H1 (cell line): ENCODE measurements at regions not wholly inside any gene's neighbourhood (a gene's known extent, or its start where the extent isn't known, plus 50 kb on each side); places are given as distances from the start of the nearest gene placed in this dataset.

ENCODE experiments used
- CTCF ChIA-PET: fragments of 300-600 bp; sonication (Branson Sonifier 250); formaldehyde crosslinking; loops from one replicate; lab custom pipeline; 2021; ENCODE audit not compliant: partially characterized antibody; lab: Charles Lee
- POLR2A ChIA-PET: fragments of 300-600 bp; sonication (Branson Sonifier 250); formaldehyde crosslinking; loops from one replicate; lab custom pipeline; 2021; ENCODE audit warnings: inconsistent platforms; ENCODE audit not compliant: partially characterized antibody; lab: Charles Lee
- DNase-seq, 2 experiments: peaks; one replicate each; pipeline versions ENCODE4 v3.0.0 to v3.0.0-alpha.2; 2010 to 2022; ENCODE audit warnings: low spot score in 2 of 2, low read depth in 1 of 2, mixed read lengths in 1 of 2
- FAIRE-seq: peaks from 2 replicates; lab custom pipeline; 2011; peaks lifted over from hg19 to GRCh38; lab: Jason Lieb, UNC
- H2AFZ ChIP-seq: 2 replicates; pipeline ENCODE4 v1.8.1; 2012; ENCODE audit warnings: low read length, inconsistent platforms
- H2AK5ac ChIP-seq: 2 replicates; pipeline ENCODE4 v1.6.1; 2013; ENCODE audit warnings: low read depth, low read length
- H2BK120ac ChIP-seq: replicated peaks from 2 replicates; pipeline ENCODE3; 2013; ENCODE audit warnings: low read depth, low read length, inconsistent platforms
- H2BK12ac ChIP-seq: 2 replicates; pipeline ENCODE4 v1.6.1; 2013; ENCODE audit warnings: low read depth, low read length
- H2BK15ac ChIP-seq: 2 replicates; pipeline ENCODE4 v1.6.1; 2013; ENCODE audit warnings: low read length
- H2BK20ac ChIP-seq: 2 replicates; pipeline ENCODE4 v1.6.1; 2013; ENCODE audit warnings: low read length
- H2BK5ac ChIP-seq: 2 replicates; pipeline ENCODE4 v1.6.1; 2013; ENCODE audit warnings: low read depth, low read length
- H3K14ac ChIP-seq: 2 replicates; pipeline ENCODE4 v1.6.1; 2013; ENCODE audit warnings: inconsistent platforms; ENCODE audit not compliant: insufficient read length
- H3K18ac ChIP-seq: 2 replicates; pipeline ENCODE4 v1.6.1; 2013; ENCODE audit warnings: low read length; ENCODE audit errors: extremely low read depth
- H3K23ac ChIP-seq: 2 replicates; pipeline ENCODE4 v1.6.1; 2013; ENCODE audit warnings: inconsistent platforms; ENCODE audit not compliant: insufficient read length
- H3K23me2 ChIP-seq: 2 replicates; pipeline ENCODE4 v1.6.1; 2013; ENCODE audit warnings: low read depth, low read length
- H3K27ac ChIP-seq: 2 replicates; pipeline ENCODE4 v1.6.1; 2011; ENCODE audit warnings: low read depth, low read length, inconsistent platforms
- H3K27me3 ChIP-seq, 4 experiments: replicated peaks in 1 of 4; 1 replicate in 1 of 4; 2 replicates in 3 of 4; pipeline versions ENCODE4 v1.6.1 to v1.8.1; 2011 to 2013; ENCODE audit warnings: low read length in 3 of 4, mild to moderate bottlenecking in 3 of 4, inconsistent platforms in 2 of 4, mixed read lengths in 2 of 4, moderate library complexity in 1 of 4; ENCODE audit not compliant: control insufficient read depth in 3 of 4, insufficient read depth in 3 of 4; ENCODE audit errors: extremely low read depth in 1 of 4
- H3K36me3 ChIP-seq, 4 experiments: 2 replicates each; pipeline versions ENCODE4 v1.6.1 to v1.8.1; 2011 to 2013; ENCODE audit warnings: mild to moderate bottlenecking in 4 of 4, low read length in 3 of 4, moderate library complexity in 2 of 4, control low read depth in 1 of 4, inconsistent platforms in 1 of 4; ENCODE audit not compliant: insufficient read depth in 4 of 4, control insufficient read depth in 2 of 4
- H3K4ac ChIP-seq: replicated peaks from 2 replicates; pipeline ENCODE3; 2013; ENCODE audit warnings: low read length, low read depth, mixed read lengths, inconsistent platforms; ENCODE audit not compliant: insufficient read length
- H3K4me1 ChIP-seq, 4 experiments: replicated peaks in 1 of 4; 1 replicate in 1 of 4; 2 replicates in 3 of 4; pipeline versions ENCODE4 v1.6.1 to v1.8.1; 2011 to 2013; ENCODE audit warnings: low read length in 3 of 4, inconsistent platforms in 2 of 4, mixed read lengths in 1 of 4; ENCODE audit not compliant: insufficient read depth in 4 of 4, control insufficient read depth in 3 of 4
- H3K4me2 ChIP-seq, 2 experiments: 2 replicates each; pipeline versions ENCODE4 v1.6.1 to v1.8.1; 2011 to 2013; ENCODE audit warnings: low read depth in 2 of 2, low read length in 2 of 2, control low read depth in 1 of 2, inconsistent platforms in 1 of 2, mild to moderate bottlenecking in 1 of 2; ENCODE audit not compliant: insufficient read depth in 1 of 2
- H3K4me3 ChIP-seq, 4 experiments: fragments of 200-600, 300-600 bp in 1 of 4; sonication (generic), shearing (Covaris generic), sonication (Bioruptor Twin) in 1 of 4; 2 replicates each; pipeline versions ENCODE4 v1.5.1 to v1.8.1; 2011 to 2016; ENCODE audit warnings: low read length in 4 of 4, low read depth in 3 of 4, control low read depth in 2 of 4, inconsistent platforms in 2 of 4, mild to moderate bottlenecking in 2 of 4, mixed read lengths in 1 of 4, moderate library complexity in 1 of 4; ENCODE audit not compliant: insufficient read depth in 2 of 4; ENCODE audit errors: extremely low read depth in 1 of 4
- H3K56ac ChIP-seq: replicated peaks from 2 replicates; pipeline ENCODE3; 2013; ENCODE audit warnings: low read depth, mild to moderate bottlenecking, mixed read lengths, low read length, inconsistent platforms; ENCODE audit not compliant: insufficient read length
- H3K79me1 ChIP-seq: 2 replicates; pipeline ENCODE4 v1.6.1; 2013; ENCODE audit warnings: low read depth, low read length, control low read depth
- H3K79me2 ChIP-seq, 2 experiments: 2 replicates each; pipeline versions ENCODE4 v1.6.1 to v1.8.1; 2012 to 2013; ENCODE audit warnings: low read length in 2 of 2, mild to moderate bottlenecking in 2 of 2, inconsistent platforms in 1 of 2; ENCODE audit not compliant: insufficient read depth in 2 of 2, control insufficient read depth in 1 of 2
- H3K9ac ChIP-seq, 4 experiments: replicated peaks in 1 of 4; 1 replicate in 1 of 4; 2 replicates in 3 of 4; pipeline versions ENCODE4 v1.6.1 to v1.8.1; 2011 to 2013; ENCODE audit warnings: low read depth in 3 of 4, low read length in 3 of 4, control low read depth in 2 of 4, mild to moderate bottlenecking in 2 of 4, moderate library complexity in 2 of 4, inconsistent platforms in 1 of 4; ENCODE audit errors: extremely low read depth in 1 of 4
- H3K9me3 ChIP-seq, 2 experiments: 2 replicates each; pipeline versions ENCODE4 v1.6.1 to v1.8.1; 2012 to 2013; ENCODE audit warnings: mild to moderate bottlenecking in 2 of 2, moderate library complexity in 2 of 2, control low read depth in 1 of 2, inconsistent platforms in 1 of 2, low read depth in 1 of 2, low read length in 1 of 2, mixed read lengths in 1 of 2; ENCODE audit not compliant: insufficient read depth in 2 of 2
- H4K20me1 ChIP-seq, 2 experiments: replicated peaks in 1 of 2; 2 replicates each; pipeline versions ENCODE3 to v1.8.1; 2011 to 2013; ENCODE audit warnings: inconsistent platforms in 2 of 2, low read length in 2 of 2, mild to moderate bottlenecking in 1 of 2; ENCODE audit not compliant: insufficient read depth in 2 of 2, control insufficient read depth in 1 of 2
- H4K5ac ChIP-seq: 2 replicates; pipeline ENCODE4 v1.6.1; 2013; ENCODE audit warnings: low read length, low read depth, mixed read lengths, inconsistent platforms; ENCODE audit not compliant: insufficient read length
- H4K8ac ChIP-seq: 2 replicates; pipeline ENCODE4 v1.8.0; 2013; ENCODE audit warnings: mild to moderate bottlenecking, moderate library complexity, low read length, inconsistent platforms; ENCODE audit not compliant: insufficient read depth; ENCODE audit errors: extremely low read depth
- H4K91ac ChIP-seq: replicated peaks from 2 replicates; pipeline ENCODE3; 2013; ENCODE audit warnings: low read length, mixed read lengths, inconsistent platforms; ENCODE audit not compliant: insufficient read length
- ASH2L ChIP-seq: fragments of 200-600, 300-600 bp; sonication (generic); IDR thresholded peaks from one replicate; pipeline ENCODE4 v1.7.1; 2017; ENCODE audit warnings: low read length
- CBX8 ChIP-seq: fragments of 300-800, 300-1000 bp; sonication (generic); IDR thresholded peaks from 2 replicates; pipeline ENCODE4 v1.7.1; 2016; ENCODE audit warnings: low read depth, low read length, borderline replicate concordance
- CTBP2 ChIP-seq: IDR thresholded peaks from 2 replicates; pipeline ENCODE4 v1.7.0; 2011; ENCODE audit warnings: borderline replicate concordance, mild to moderate bottlenecking, moderate library complexity, mixed read lengths, low read length; ENCODE audit not compliant: insufficient read depth, insufficient read length
- EZH2 ChIP-seq: fragments of 200-600 bp; sonication (generic); IDR thresholded peaks from 2 replicates; pipeline ENCODE4 v1.7.1; 2012; ENCODE audit warnings: low read depth, mild to moderate bottlenecking, moderate library complexity, low read length, inconsistent platforms; ENCODE audit not compliant: severe bottlenecking
- JUND ChIP-seq: IDR thresholded peaks from 2 replicates; pipeline ENCODE4 v1.6.1; 2011; ENCODE audit warnings: mild to moderate bottlenecking, improper control_type of control experiment, low read length
- POLR2A ChIP-seq, 2 experiments: IDR thresholded peaks; 1 replicate in 1 of 2; 2 replicates in 1 of 2; pipeline ENCODE4 v1.6.1; 2011; ENCODE audit warnings: low read depth in 2 of 2, low read length in 2 of 2, mild to moderate bottlenecking in 2 of 2; ENCODE audit errors: control extremely low read depth in 1 of 2
- POU5F1 ChIP-seq: IDR thresholded peaks from 2 replicates; pipeline ENCODE4 v1.6.1; 2011; ENCODE audit warnings: low read depth, mild to moderate bottlenecking, low read length, moderate library complexity
- RBBP5 ChIP-seq: IDR thresholded peaks from 2 replicates; pipeline ENCODE4 v1.7.1; 2012; ENCODE audit warnings: low read depth, mild to moderate bottlenecking, inconsistent platforms, low read length, moderate library complexity, borderline replicate concordance
- RXRA ChIP-seq: IDR thresholded peaks from 2 replicates; pipeline ENCODE4 v1.6.1; 2011; ENCODE audit warnings: low read depth, mild to moderate bottlenecking, low read length, moderate library complexity; ENCODE audit not compliant: insufficient read depth
- SIRT6 ChIP-seq: IDR thresholded peaks from one replicate; pipeline ENCODE4 v1.7.1; 2012; ENCODE audit warnings: low read length, inconsistent platforms
- SUZ12 ChIP-seq: fragments of 200-600 bp; sonication (generic); IDR thresholded peaks from 2 replicates; pipeline ENCODE4 v1.6.1; 2012; ENCODE audit warnings: mild to moderate bottlenecking, inconsistent platforms, low read length, moderate library complexity, mixed read lengths
- TCF12 ChIP-seq: IDR thresholded peaks from 2 replicates; pipeline ENCODE4 v1.6.1; 2011; ENCODE audit warnings: low read depth, mild to moderate bottlenecking, low read length
- USF2 ChIP-seq: IDR thresholded peaks from 2 replicates; pipeline ENCODE4 v1.6.1; 2011; ENCODE audit warnings: low read length, improper control_type of control experiment
- WGBS, 2 experiments: shearing (Covaris generic) in 1 of 2; methylation state at CpG; one replicate each; pipeline versions ENCODE4 v1.1.6 to v1.1.7; 2013 to 2015; ENCODE audit warnings: low lambda C conversion rate in 2 of 2, mixed read lengths in 2 of 2, inconsistent platforms in 1 of 2, low coverage in 1 of 2, missing lambda C conversion rate in 1 of 2; ENCODE audit not compliant: insufficient replicate concordance in 2 of 2, insufficient coverage in 1 of 2, insufficient read length in 1 of 2; ENCODE audit errors: extremely low coverage in 1 of 2, missing lambda C conversion rate in 1 of 2; 5-methylcytosine and 5-hydroxymethylcytosine counted together

- Histone ChIP-seq H2BK5ac (no peak overlapping the region), H3K23me2 (no peaks in the 10 kb centered on the region; the same call in 1 of the 2 replicates), H3K56ac (no peak overlapping the region), H2BK120ac (no peak overlapping the region), H3K18ac (no peak overlapping the region), H2BK20ac (no peak overlapping the region), H3K27ac (no peak overlapping the region), H4K91ac (no peak overlapping the region), H4K5ac (no peak overlapping the region), H2AFZ (no peak overlapping the region), H3K4me2 (no peak overlapping the region), H2BK12ac (no peak overlapping the region), H4K8ac (no peak overlapping the region), H3K14ac (no peak overlapping the region), H3K36me3 (no peaks in the 10 kb centered on the region), H2AK5ac (no peak overlapping the region), H4K20me1 (no peaks in the 10 kb centered on the region), H2BK15ac (no peak overlapping the region), H3K79me2 (no peaks in the 10 kb centered on the region), H3K79me1 (no peaks in the 10 kb centered on the region), H3K27me3 (no peaks in the 10 kb centered on the region; a peak in 1 of 7 replicates), H3K9me3 (no peaks in the 10 kb centered on the region), H3K4me3 (no peak overlapping the region), H3K23ac (no peak overlapping the region), H3K4me1 (peaks cover 0 to 5% (median 0%) of the 10 kb centered on the region in 4 experiments; a peak in 3 of 7 replicates), H3K4ac (no peak overlapping the region), H3K9ac (no peak overlapping the region)
- ChIA-PET CTCF (interaction anchor here (0.8 to 1.9 kb wide), 3 partner anchors 28 to 367 kb away, joined by 3 to 8 read pairs (median 7); no protein-coding TSS in a partner anchor), POLR2A (no interaction called here)
- FAIRE-seq (no peak), DNase-seq (no peak)
- WGBS, 2 experiments: 88% methylated on average over 8 of the region's 8 CpGs; no CpG with 5 or more reads in 1 of the 2 experiments
- TF ChIP-seq POU5F1 (no peak), SIRT6 (no peak), POLR2A (IDR thresholded peaks at IDR 0.05; ENCODE audit: control extremely low read depth in 1 of 2, low read depth in 2 of 2, low read length in 2 of 2) (no peak), JUND (no peak), RBBP5 (no peak), TCF12 (no peak), RXRA (no peak), USF2 (no peak), CTBP2 (no peak), ASH2L (no peak), SUZ12 (no peak), EZH2 (no peak), CBX8 (no peak)
Observed at GRCh38 chr6:11919771-11920440, 92.2 kb upstream of the HIVEP1 start.
